Epithelial cell of esophagus (primary cell): ENCODE measurements at regions not wholly inside any gene's neighbourhood (a gene's known extent, or its start where the extent isn't known, plus 50 kb on each side); places are given as distances from the start of the nearest gene placed in this dataset.

Experiments used
- DNase-seq: peaks from one replicate; pipeline ENCODE4 v3.0.0; 2010; ENCODE audit warnings: low read depth
- H3K4me3 ChIP-seq: 2 replicates; pipeline ENCODE4 v1.5.1; 2011; ENCODE audit warnings: mild to moderate bottlenecking, low read length, control low read depth
- CTCF ChIP-seq: IDR thresholded peaks from 2 replicates; pipeline ENCODE4 v1.5.1; 2011; ENCODE audit warnings: low read depth, mild to moderate bottlenecking, low read length, control low read depth, inconsistent platforms; ENCODE audit not compliant: insufficient read depth; ENCODE audit errors: missing control alignments

- no peak overlapping the region for H3K4me3 ChIP-seq
- TF ChIP-seq CTCF: no peak
- DNase-seq: no peak
These were observed 168.0 kb upstream of the NECTIN1 start for GRCh38 chr11:119897046-119897440.

GRCh38 chr11:119896387-119897045 lies 167.5 kb upstream of the NECTIN1 start:
- DNase-seq: no peak
- no peak overlapping the region for H3K4me3 ChIP-seq
- no peak for TF ChIP-seq CTCF

- TF ChIP-seq CTCF: no peak
- no peak overlapping the region for H3K4me3 ChIP-seq
- DNase-seq: no peak
These were observed 167.0 kb upstream of the NECTIN1 start for GRCh38 chr11:119895981-119896380.

- TF ChIP-seq CTCF: no peak
- DNase-seq: no peak
- no peak overlapping the region for H3K4me3 ChIP-seq
These were observed 165.9 kb upstream of the NECTIN1 start for GRCh38 chr11:119894916-119895315.

- H3K4me3 ChIP-seq: no peak overlapping the region
- DNase-seq: no peak
- TF ChIP-seq CTCF: no peak
These were observed 163.4 kb upstream of the NECTIN1 start for GRCh38 chr11:119892311-119892808.

- DNase-seq: no peak
- no peak overlapping the region for H3K4me3 ChIP-seq
- TF ChIP-seq CTCF: no peak
These were observed 162.2 kb upstream of the NECTIN1 start for GRCh38 chr11:119891055-119891768.
